ENCODE measurements at regions not wholly inside any gene's neighbourhood (a gene's known extent, or its start where the extent isn't known, plus 50 kb on each side); places are given as distances from the start of the nearest gene placed in this dataset.
A peak's percentile ranks its signal among the peaks of the same experiment; 100 is the strongest.

GRCh38 chr1:96308314-96308713, 413.3 kb upstream of the PTBP2 start:
- peaks cover 36% of the 10 kb centered on the region for H3K4me1 ChIP-seq (ENCODE audit: insufficient read depth)
- H3K4me3 ChIP-seq, result no peak overlapping the region
- TF ChIP-seq EZH2 (IDR thresholded peaks at IDR 0.05; ENCODE audit: insufficient read depth, poor library complexity, severe bottlenecking), result no peak
- TF ChIP-seq EZH2phosphoT487 (IDR thresholded peaks at IDR 0.05; ENCODE audit: insufficient read depth, low read depth), result no peak

GRCh38 chr1:96309783-96310182, 411.8 kb upstream of the PTBP2 start:
- H3K36me3 ChIP-seq (ENCODE audit: low read depth), result no peaks in the 10 kb centered on the region
- H3K79me2 ChIP-seq (ENCODE audit: insufficient read depth), result no peaks in the 10 kb centered on the region
- H3F3A ChIP-seq (ENCODE audit: insufficient read depth), result peaks cover 21% of the 10 kb centered on the region
- no peaks in the 10 kb centered on the region for H4K20me1 ChIP-seq (ENCODE audit: insufficient read depth)
- H3K9me3 ChIP-seq (ENCODE audit: low read depth), result no peaks in the 10 kb centered on the region
- in situ Hi-C loops (cut with MboI), result no loop called here
- H3K4me3 ChIP-seq, result no peak overlapping the region
- H3K4me2 ChIP-seq (ENCODE audit: unreplicated experiment), result peak overlapping the region; percentile 47
- H2AFZ ChIP-seq, result no peak overlapping the region
- no peaks in the 10 kb centered on the region for H3K9me2 ChIP-seq (ENCODE audit: insufficient read depth)
- H3K4me1 ChIP-seq (ENCODE audit: insufficient read depth), result peaks cover 40% of the 10 kb centered on the region
- no peak for TF ChIP-seq EZH2 (IDR thresholded peaks at IDR 0.05; ENCODE audit: insufficient read depth, poor library complexity, severe bottlenecking)
- no peak for TF ChIP-seq EZH2phosphoT487 (IDR thresholded peaks at IDR 0.05; ENCODE audit: insufficient read depth, low read depth)
- H3K9ac ChIP-seq, result no peak overlapping the region
- no peaks in the 10 kb centered on the region for H3K27me3 ChIP-seq (replicated peaks; ENCODE audit: insufficient read depth)
- peak; percentile 75 for DNase-seq
- H3K27ac ChIP-seq, result no peak overlapping the region
- 0 to 8% methylated on average over 1 of the region's 1 CpG for WGBS, 2 experiments (ENCODE audit: low coverage in 1 of 2, low lambda C conversion rate in 2 of 2, missing lambda C conversion rate in 2 of 2)

More at GRCh38 chr1:96308314-96308713, 413.3 kb upstream of the PTBP2 start:
- H3K4me2 ChIP-seq (ENCODE audit: unreplicated experiment), result no peak overlapping the region
- H3F3A ChIP-seq (ENCODE audit: insufficient read depth), result peaks cover 17% of the 10 kb centered on the region
- no peaks in the 10 kb centered on the region for H3K27me3 ChIP-seq (replicated peaks; ENCODE audit: insufficient read depth)
- H3K27ac ChIP-seq, result no peak overlapping the region
- H3K9me3 ChIP-seq (ENCODE audit: low read depth), result no peaks in the 10 kb centered on the region
- no peak overlapping the region for H3K9ac ChIP-seq
- H3K9me2 ChIP-seq (ENCODE audit: insufficient read depth), result no peaks in the 10 kb centered on the region
- no peak for DNase-seq
- WGBS, 2 experiments (ENCODE audit: low coverage in 1 of 2, low lambda C conversion rate in 2 of 2, missing lambda C conversion rate in 2 of 2), result 95 to 96% methylated on average over 5 of the region's 5 CpGs
- H3K36me3 ChIP-seq (ENCODE audit: low read depth), result no peaks in the 10 kb centered on the region
- no peak overlapping the region for H2AFZ ChIP-seq
- in situ Hi-C loops (cut with MboI), result no loop called here
- no peaks in the 10 kb centered on the region for H4K20me1 ChIP-seq (ENCODE audit: insufficient read depth)
- H3K79me2 ChIP-seq (ENCODE audit: insufficient read depth), result no peaks in the 10 kb centered on the region

DNA sequence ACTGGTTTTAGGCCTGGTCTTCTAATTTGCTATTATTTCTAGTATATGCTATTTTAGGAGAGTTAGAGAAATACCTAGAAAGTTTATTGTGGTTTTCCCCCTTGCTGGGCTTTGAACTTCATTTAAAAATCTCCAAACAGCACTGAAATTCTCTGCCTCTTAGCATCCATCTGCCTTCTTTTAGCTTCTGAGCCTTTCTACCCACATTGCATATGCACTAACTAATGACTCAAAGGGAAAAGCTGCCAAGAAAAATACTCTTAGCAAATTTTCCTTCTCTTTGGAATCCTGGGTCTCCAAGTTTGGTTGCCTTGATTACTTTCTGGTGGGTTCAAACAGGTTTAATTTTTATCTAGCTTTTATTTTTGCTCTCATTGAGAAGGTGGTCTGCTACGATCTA, 408.4 kb upstream of the PTBP2 start:
- peak overlapping the region; percentile 2 for H3K4me2 ChIP-seq (ENCODE audit: unreplicated experiment)
- H3K27me3 ChIP-seq (replicated peaks; ENCODE audit: insufficient read depth), result no peaks in the 10 kb centered on the region
- peak; percentile 77 for DNase-seq
- TF ChIP-seq EZH2phosphoT487 (IDR thresholded peaks at IDR 0.05; ENCODE audit: insufficient read depth, low read depth) (no peak), EZH2 (IDR thresholded peaks at IDR 0.05; ENCODE audit: insufficient read depth, poor library complexity, severe bottlenecking) (no peak)
- no peaks in the 10 kb centered on the region for H4K20me1 ChIP-seq (ENCODE audit: insufficient read depth)
- no peak overlapping the region for H3K4me3 ChIP-seq
- H3K9me2 ChIP-seq (ENCODE audit: insufficient read depth), result no peaks in the 10 kb centered on the region
- no peaks in the 10 kb centered on the region for H3K36me3 ChIP-seq (ENCODE audit: low read depth)
- no peaks in the 10 kb centered on the region for H3K9me3 ChIP-seq (ENCODE audit: low read depth)
- H2AFZ ChIP-seq, result no peak overlapping the region
- H3K9ac ChIP-seq, result no peak overlapping the region
- no peaks in the 10 kb centered on the region for H3K79me2 ChIP-seq (ENCODE audit: insufficient read depth)
- H3K4me1 ChIP-seq (ENCODE audit: insufficient read depth), result peaks cover 26% of the 10 kb centered on the region
- in situ Hi-C loops (cut with MboI), result no loop called here
- peak overlapping the region; percentile 3; the same call in 1 of the 2 replicates for H3K27ac ChIP-seq
- H3F3A ChIP-seq (ENCODE audit: insufficient read depth), result peaks cover 10% of the 10 kb centered on the region
- 96 to 100% methylated on average over 1 of the region's 1 CpG for WGBS, 2 experiments (ENCODE audit: low coverage in 1 of 2, low lambda C conversion rate in 2 of 2, missing lambda C conversion rate in 2 of 2)

GRCh38 chr1:96329121-96329520, 392.5 kb upstream of the PTBP2 start:
- H3K9me2 ChIP-seq (ENCODE audit: insufficient read depth), result no peaks in the 10 kb centered on the region; the same call in 1 of the 2 replicates
- no peak for DNase-seq

DNA sequence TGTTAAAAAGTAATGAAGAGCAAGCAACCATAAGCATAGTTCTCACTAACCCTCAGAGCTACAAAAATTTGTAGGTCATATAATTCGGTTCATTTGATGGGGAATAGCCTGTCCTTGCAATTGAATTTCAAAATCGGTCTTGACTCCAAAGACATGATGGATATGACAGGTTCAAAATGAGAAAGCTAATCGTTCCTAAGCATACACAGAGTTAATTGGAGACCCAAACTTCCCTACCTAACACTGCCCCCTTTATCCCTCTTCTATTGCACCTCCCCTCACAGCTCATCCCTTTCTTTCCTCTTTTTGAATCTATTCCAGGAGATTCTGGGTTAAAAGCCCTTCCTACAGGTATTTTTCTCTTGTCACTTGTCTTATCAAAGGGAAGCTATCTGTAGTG, 390.0 kb upstream of the PTBP2 start:
- WGBS, 2 experiments (ENCODE audit: low coverage in 1 of 2, low lambda C conversion rate in 2 of 2, missing lambda C conversion rate in 2 of 2), result 66 to 70% methylated on average over 3 of the region's 3 CpGs
- Histone ChIP-seq H3K4me1 (ENCODE audit: insufficient read depth) (no peaks in the 10 kb centered on the region), H3K9ac (no peak overlapping the region), H3F3A (ENCODE audit: insufficient read depth) (no peaks in the 10 kb centered on the region), H3K9me2 (ENCODE audit: insufficient read depth) (no peaks in the 10 kb centered on the region; the same call in 1 of the 2 replicates), H3K27ac (no peak overlapping the region), H3K27me3 (replicated peaks; ENCODE audit: insufficient read depth) (no peaks in the 10 kb centered on the region), H3K4me2 (ENCODE audit: unreplicated experiment) (no peak overlapping the region), H3K79me2 (ENCODE audit: insufficient read depth) (no peaks in the 10 kb centered on the region), H4K20me1 (ENCODE audit: insufficient read depth) (no peaks in the 10 kb centered on the region), H3K9me3 (ENCODE audit: low read depth) (no peaks in the 10 kb centered on the region), H3K36me3 (ENCODE audit: low read depth) (no peaks in the 10 kb centered on the region), H3K4me3 (no peak overlapping the region), H2AFZ (no peak overlapping the region)
- no peak for TF ChIP-seq EZH2phosphoT487 (IDR thresholded peaks at IDR 0.05; ENCODE audit: insufficient read depth, low read depth)
- no peak for TF ChIP-seq EZH2 (IDR thresholded peaks at IDR 0.05; ENCODE audit: insufficient read depth, poor library complexity, severe bottlenecking)
- DNase-seq, result no peak
- in situ Hi-C loops (cut with MboI), result no loop called here

More at GRCh38 chr1:96329121-96329520, 392.5 kb upstream of the PTBP2 start:
- Histone ChIP-seq H3K79me2 (ENCODE audit: insufficient read depth) (no peaks in the 10 kb centered on the region), H3K36me3 (ENCODE audit: low read depth) (no peaks in the 10 kb centered on the region), H3F3A (ENCODE audit: insufficient read depth) (no peaks in the 10 kb centered on the region), H3K4me1 (ENCODE audit: insufficient read depth) (no peaks in the 10 kb centered on the region), H2AFZ (no peak overlapping the region), H3K9me3 (ENCODE audit: low read depth) (no peaks in the 10 kb centered on the region), H3K4me2 (ENCODE audit: unreplicated experiment) (no peak overlapping the region), H3K9ac (no peak overlapping the region), H3K27ac (no peak overlapping the region), H4K20me1 (ENCODE audit: insufficient read depth) (no peaks in the 10 kb centered on the region), H3K4me3 (no peak overlapping the region), H3K27me3 (replicated peaks; ENCODE audit: insufficient read depth) (no peaks in the 10 kb centered on the region)
- 81 to 82% methylated on average over 4 of the region's 4 CpGs for WGBS, 2 experiments (ENCODE audit: low coverage in 1 of 2, low lambda C conversion rate in 2 of 2, missing lambda C conversion rate in 2 of 2)
- TF ChIP-seq EZH2 (IDR thresholded peaks at IDR 0.05; ENCODE audit: insufficient read depth, poor library complexity, severe bottlenecking) (no peak), EZH2phosphoT487 (IDR thresholded peaks at IDR 0.05; ENCODE audit: insufficient read depth, low read depth) (no peak)
- in situ Hi-C loops (cut with MboI), result no loop called here
